Right lobe of liver (tissue), 4 donors: ENCODE measurements at regions not wholly inside any gene's neighbourhood (a gene's known extent, or its start where the extent isn't known, plus 50 kb on each side); places are given as distances from the start of the nearest gene placed in this dataset.

Experiments
- POLR2A ChIP-seq: fragments of 450-650 bp; IDR thresholded peaks from one replicate; pipeline ENCODE4 v1.6.1; 2017; ENCODE audit warnings: antibody characterized with exemption, mild to moderate bottlenecking
- TF ChIP-seq, protein P1 (sequence below), 4 donors: fragments of 200-600 bp in 3 of 4; fragments of 450-650 bp in 1 of 4; IDR thresholded peaks; one replicate each; pipeline versions ENCODE4 v1.5.1 to v1.8.0; 2016 to 2022; ENCODE audit warnings: antibody characterized with exemption in 4 of 4, mild to moderate bottlenecking in 2 of 4
- donor health status: DM: no; HTN: no; CAD: no.
- donor health status: DM: no; HTN: no; CAD: no.
- donor health status: DM: no; HTN: yes; CAD: no.

DNA sequence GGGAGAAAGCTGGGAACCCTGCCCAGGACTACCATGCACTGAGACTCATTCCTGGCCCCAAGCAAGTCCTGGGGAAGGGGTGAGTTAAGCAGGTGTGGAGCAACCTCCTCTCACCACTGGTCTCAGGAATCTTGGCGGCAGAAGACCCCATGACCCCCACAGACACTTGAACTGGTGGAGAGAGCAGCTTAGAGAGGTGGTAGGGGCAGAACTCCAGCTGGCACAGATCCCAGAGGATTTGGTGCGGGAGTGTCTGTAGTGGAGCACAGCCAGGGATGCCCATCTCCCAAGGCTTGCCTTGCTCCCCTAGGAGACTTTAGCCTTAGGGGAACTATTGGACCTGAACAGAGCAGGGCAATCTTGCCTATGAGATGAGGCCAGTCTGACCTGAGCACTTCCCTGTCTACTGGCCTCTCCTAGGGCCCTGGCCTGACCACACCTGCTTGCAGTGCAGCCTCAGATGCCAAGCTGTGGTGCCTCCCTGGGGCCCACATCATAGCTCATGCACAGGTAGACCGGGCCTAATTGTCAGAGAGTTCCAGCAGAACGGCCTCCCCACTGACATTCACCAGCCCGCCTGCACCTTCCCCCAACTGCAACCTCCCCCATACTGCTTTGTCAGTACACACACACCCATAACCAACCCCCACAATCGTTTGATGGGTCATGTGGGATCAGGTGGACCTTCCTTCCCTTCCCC, 78.0 kb downstream of the NAA11 start:
- TF ChIP-seq, protein P1, sequence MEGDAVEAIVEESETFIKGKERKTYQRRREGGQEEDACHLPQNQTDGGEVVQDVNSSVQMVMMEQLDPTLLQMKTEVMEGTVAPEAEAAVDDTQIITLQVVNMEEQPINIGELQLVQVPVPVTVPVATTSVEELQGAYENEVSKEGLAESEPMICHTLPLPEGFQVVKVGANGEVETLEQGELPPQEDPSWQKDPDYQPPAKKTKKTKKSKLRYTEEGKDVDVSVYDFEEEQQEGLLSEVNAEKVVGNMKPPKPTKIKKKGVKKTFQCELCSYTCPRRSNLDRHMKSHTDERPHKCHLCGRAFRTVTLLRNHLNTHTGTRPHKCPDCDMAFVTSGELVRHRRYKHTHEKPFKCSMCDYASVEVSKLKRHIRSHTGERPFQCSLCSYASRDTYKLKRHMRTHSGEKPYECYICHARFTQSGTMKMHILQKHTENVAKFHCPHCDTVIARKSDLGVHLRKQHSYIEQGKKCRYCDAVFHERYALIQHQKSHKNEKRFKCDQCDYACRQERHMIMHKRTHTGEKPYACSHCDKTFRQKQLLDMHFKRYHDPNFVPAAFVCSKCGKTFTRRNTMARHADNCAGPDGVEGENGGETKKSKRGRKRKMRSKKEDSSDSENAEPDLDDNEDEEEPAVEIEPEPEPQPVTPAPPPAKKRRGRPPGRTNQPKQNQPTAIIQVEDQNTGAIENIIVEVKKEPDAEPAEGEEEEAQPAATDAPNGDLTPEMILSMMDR (IDR thresholded peaks at IDR 0.05), result no peak
- TF ChIP-seq POLR2A, result no peak
